A673 (cell line): ENCODE measurements at regions not wholly inside any gene's neighbourhood (a gene's known extent, or its start where the extent isn't known, plus 50 kb on each side); places are given as distances from the start of the nearest gene placed in this dataset.
A peak's percentile ranks its signal among the peaks of the same experiment; 100 is the strongest.

Experiments used
- BruUV-seq: library from RNA; stranded (reverse); fragments of 400-500 nt; replicated peaks from 2 replicates; lab custom pipeline; 2021; lab: Mats Ljungman, UMichigan
- CTCF ChIA-PET: fragments of 300-600 bp; sonication (Branson Sonifier 250); formaldehyde crosslinking; loops from one replicate; lab custom pipeline; 2022; ENCODE audit warnings: antibody characterized with exemption; lab: Charles Lee
- POLR2A ChIA-PET: fragments of 300-600 bp; sonication (Branson Sonifier 250); formaldehyde crosslinking; loops from one replicate; lab custom pipeline; 2022; ENCODE audit warnings: antibody characterized with exemption; ENCODE audit not compliant: low non-redundant PET; lab: Charles Lee
- DNase-seq: peaks from one replicate; pipeline ENCODE4 v3.0.0-alpha.2; 2015; ENCODE audit warnings: low spot score
- H3K27ac ChIP-seq: fragments of 200-600 bp; sonication (generic); 2 replicates; pipeline ENCODE4 v1.5.1; 2016; ENCODE audit warnings: mixed run types, low read depth, mild to moderate bottlenecking, mixed read lengths, antibody characterized with exemption, low read length; ENCODE audit not compliant: poor library complexity, severe bottlenecking
- H3K27me3 ChIP-seq: fragments of 200-600 bp; sonication (generic); replicated peaks from 2 replicates; pipeline ENCODE4 v1.6.1; 2017; ENCODE audit warnings: mixed run types, low read depth, mild to moderate bottlenecking, mixed read lengths, antibody characterized with exemption, low read length; ENCODE audit not compliant: insufficient read depth, poor library complexity
- H3K36me3 ChIP-seq: fragments of 200-600 bp; sonication (generic); 2 replicates; pipeline ENCODE4 v1.6.1; 2016; ENCODE audit warnings: mixed run types, mild to moderate bottlenecking, mixed read lengths, antibody characterized with exemption, low read length; ENCODE audit not compliant: insufficient read depth, poor library complexity, severe bottlenecking
- H3K4me1 ChIP-seq: fragments of 200-600 bp; sonication (generic); 2 replicates; pipeline ENCODE4 v1.6.1; 2017; ENCODE audit warnings: mixed run types, mild to moderate bottlenecking, mixed read lengths, antibody characterized with exemption, low read length; ENCODE audit not compliant: insufficient read depth, poor library complexity, severe bottlenecking
- H3K4me3 ChIP-seq: fragments of 200-600 bp; sonication (generic); 2 replicates; pipeline ENCODE4 v1.5.1; 2016; ENCODE audit warnings: low read depth, mixed run types, mild to moderate bottlenecking, mixed read lengths, low read length; ENCODE audit not compliant: poor library complexity, severe bottlenecking
- H3K9me3 ChIP-seq: fragments of 200-600 bp; sonication (generic); 2 replicates; pipeline ENCODE4 v1.6.1; 2016; ENCODE audit warnings: mixed run types, low read depth, mild to moderate bottlenecking, mixed read lengths, antibody characterized with exemption, low read length; ENCODE audit not compliant: poor library complexity, severe bottlenecking
- CTCF ChIP-seq: fragments of 300-800, 200-600 bp; sonication (generic); conservative IDR thresholded peaks from 2 replicates; pipeline ENCODE4 v1.5.1; 2017; ENCODE audit warnings: low read depth, mild to moderate bottlenecking, antibody characterized with exemption, low read length, moderate library complexity, mixed read lengths
- EZH2 ChIP-seq: fragments of 200-600 bp; sonication (generic); IDR thresholded peaks from 2 replicates; pipeline ENCODE4 v1.6.1; 2017; ENCODE audit warnings: borderline replicate concordance, low read depth, mild to moderate bottlenecking, mixed read lengths, antibody characterized with exemption, low read length; ENCODE audit not compliant: poor library complexity, severe bottlenecking
- intact Hi-C: fragments of 100-400 bp; cut with micrococcal nuclease; formaldehyde crosslinking; loops from one replicate; pipeline ENCODE4 v1.10.0; 2022; ENCODE audit not compliant: unreplicated experiment

GRCh38 chr2:139911160-139911559 is 1131.0 kb upstream of the NXPH2 start:
- ChIA-PET POLR2A (no interaction called here), CTCF (no interaction called here)
- Histone ChIP-seq H3K27me3 (no peaks in the 10 kb centered on the region), H3K9me3 (no peaks in the 10 kb centered on the region), H3K27ac (no peak overlapping the region), H3K4me1 (no peaks in the 10 kb centered on the region), H3K4me3 (no peak overlapping the region), H3K36me3 (no peaks in the 10 kb centered on the region)
- intact Hi-C loops, result loop anchor here (10.0 kb wide), 2 partner anchors 234 to 944 kb away; no protein-coding TSS in a partner anchor
- BruUV-seq, result no TSS peak
- TF ChIP-seq EZH2 (no peak), CTCF (no peak)
- DNase-seq, result peak; percentile 6

GRCh38 chr2:139909136-139909535 is 1128.9 kb upstream of the NXPH2 start:
- no peaks in the 10 kb centered on the region for H3K4me1 ChIP-seq
- CTCF ChIA-PET, result no interaction called here
- POLR2A ChIA-PET, result no interaction called here
- TF ChIP-seq EZH2, result no peak
- intact Hi-C loops, result no loop called here
- H3K4me3 ChIP-seq, result no peak overlapping the region
- H3K27ac ChIP-seq, result no peak overlapping the region
- no TSS peak for BruUV-seq
- H3K9me3 ChIP-seq, result no peaks in the 10 kb centered on the region
- H3K36me3 ChIP-seq, result no peaks in the 10 kb centered on the region
- H3K27me3 ChIP-seq, result no peaks in the 10 kb centered on the region
- no peak for DNase-seq

- no peak for TF ChIP-seq EZH2
- TF ChIP-seq CTCF, result no peak
- H3K9me3 ChIP-seq, result no peaks in the 10 kb centered on the region
- BruUV-seq, result no TSS peak
- CTCF ChIA-PET, result no interaction called here
- DNase-seq, result no peak
- intact Hi-C loops, result no loop called here
- no peaks in the 10 kb centered on the region for H3K27me3 ChIP-seq
- no peaks in the 10 kb centered on the region for H3K36me3 ChIP-seq
- no peak overlapping the region for H3K27ac ChIP-seq
- POLR2A ChIA-PET, result no interaction called here
- no peak overlapping the region for H3K4me3 ChIP-seq
- H3K4me1 ChIP-seq, result no peaks in the 10 kb centered on the region
Observed at GRCh38 chr2:139905624-139906023, 1125.4 kb upstream of the NXPH2 start.

- ChIA-PET CTCF (no interaction called here), POLR2A (no interaction called here)
- Histone ChIP-seq H3K36me3 (no peaks in the 10 kb centered on the region), H3K4me3 (no peak overlapping the region), H3K9me3 (no peaks in the 10 kb centered on the region), H3K4me1 (no peaks in the 10 kb centered on the region), H3K27me3 (no peaks in the 10 kb centered on the region), H3K27ac (no peak overlapping the region)
- intact Hi-C loops, result no loop called here
- BruUV-seq, result no TSS peak
- DNase-seq, result no peak
- TF ChIP-seq CTCF (no peak), EZH2 (no peak)
Observed at GRCh38 chr2:139891636-139892035, 1111.4 kb upstream of the NXPH2 start.
